HG02884 (cell line): ENCODE measurements at regions not wholly inside any gene's neighbourhood (a gene's known extent, or its start where the extent isn't known, plus 50 kb on each side); places are given as distances from the start of the nearest gene placed in this dataset.
A peak's percentile ranks its signal among the peaks of the same experiment; 100 is the strongest.

Experiments
- ATAC-seq: cut with Tn5 transposase; IDR thresholded peaks from one replicate; pipeline ENCODE4 v1.9.1; 2021; ENCODE audit warnings: mild to moderate bottlenecking, moderate library complexity; ENCODE audit not compliant: unreplicated experiment

GRCh38 chr3:87354398-87354797, 78.0 kb upstream of the POU1F1 start:
- no peak for ATAC-seq

DNA sequence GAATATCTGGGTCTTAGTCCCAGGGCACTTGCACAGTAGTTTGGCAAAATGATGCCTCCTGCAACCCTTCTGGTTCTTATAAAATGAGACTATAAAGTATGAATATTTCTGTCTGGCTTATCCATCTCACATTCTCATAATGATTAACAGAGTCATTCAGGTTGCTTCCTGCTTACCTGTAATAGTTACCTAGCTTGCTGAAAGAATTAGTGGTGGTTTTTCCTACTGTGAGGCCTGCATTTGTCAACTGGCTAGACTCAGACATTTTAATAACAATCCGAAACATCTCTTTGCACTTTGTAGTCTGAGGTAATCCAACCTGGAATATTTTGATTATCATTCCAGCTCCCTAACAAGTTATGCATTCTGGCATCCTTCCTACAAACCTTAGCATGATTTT, 75.6 kb upstream of the POU1F1 start:
- ATAC-seq, result no peak

- ATAC-seq, result peak; percentile 99
Measured at GRCh38 chr3:87350367-87351199, 74.2 kb upstream of the POU1F1 start.

DNA sequence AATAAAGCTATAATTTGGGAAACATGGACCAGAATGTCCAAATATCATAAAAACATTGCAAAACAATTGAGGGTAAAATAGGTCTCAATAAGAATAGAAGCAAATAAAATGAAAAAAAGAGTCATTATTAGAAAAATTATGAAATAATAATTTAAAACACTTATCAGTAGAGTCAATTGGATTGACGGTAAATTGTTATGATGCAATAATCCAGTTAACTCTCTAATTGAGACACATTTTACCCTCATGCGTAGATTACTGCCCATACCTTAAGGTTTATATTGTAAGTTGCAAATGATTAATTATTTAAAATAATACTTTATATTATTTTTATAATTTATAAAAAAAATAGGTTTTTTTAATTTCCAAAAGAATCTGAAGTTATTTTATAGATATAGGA, 73.4 kb upstream of the POU1F1 start:
- ATAC-seq, result no peak

DNA sequence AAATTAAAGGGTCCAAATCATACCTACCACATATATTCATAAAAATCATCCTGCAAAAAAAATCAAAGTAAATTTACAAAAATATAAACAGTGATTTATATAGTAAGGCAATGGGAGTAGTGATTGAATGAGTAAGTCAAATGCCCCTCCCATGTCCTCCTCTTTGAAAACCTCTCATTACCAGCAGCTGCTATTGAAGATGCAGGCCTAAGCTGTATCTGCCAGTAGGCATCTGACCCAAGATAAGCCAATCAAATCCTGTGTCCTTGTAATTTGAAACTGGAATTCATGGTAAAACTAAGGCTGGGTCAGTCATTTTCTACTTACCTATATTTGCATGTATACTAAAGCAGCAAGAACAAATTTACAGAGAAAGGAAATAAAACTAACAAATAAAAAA, 60.4 kb upstream of the POU1F1 start:
- ATAC-seq, result no peak

DNA sequence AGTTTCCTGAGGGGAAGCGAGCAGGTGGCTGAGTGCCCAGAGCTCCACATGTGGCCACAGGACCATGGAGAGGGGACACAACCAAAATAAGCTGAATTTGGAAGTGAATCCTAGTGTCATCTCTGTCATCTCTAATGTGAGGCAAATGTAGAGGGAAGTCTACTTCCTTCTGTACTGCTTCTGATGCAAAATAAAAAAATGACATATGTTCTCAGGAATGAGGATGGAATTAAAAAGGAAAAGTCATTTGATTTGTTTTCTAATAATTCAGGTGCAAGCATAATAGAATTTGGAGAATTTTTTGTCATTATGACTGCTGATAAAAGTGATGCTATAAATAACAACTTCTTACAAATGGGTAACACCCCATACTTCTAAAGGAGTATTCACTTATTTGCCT, 59.5 kb upstream of the POU1F1 start:
- no peak for ATAC-seq

DNA sequence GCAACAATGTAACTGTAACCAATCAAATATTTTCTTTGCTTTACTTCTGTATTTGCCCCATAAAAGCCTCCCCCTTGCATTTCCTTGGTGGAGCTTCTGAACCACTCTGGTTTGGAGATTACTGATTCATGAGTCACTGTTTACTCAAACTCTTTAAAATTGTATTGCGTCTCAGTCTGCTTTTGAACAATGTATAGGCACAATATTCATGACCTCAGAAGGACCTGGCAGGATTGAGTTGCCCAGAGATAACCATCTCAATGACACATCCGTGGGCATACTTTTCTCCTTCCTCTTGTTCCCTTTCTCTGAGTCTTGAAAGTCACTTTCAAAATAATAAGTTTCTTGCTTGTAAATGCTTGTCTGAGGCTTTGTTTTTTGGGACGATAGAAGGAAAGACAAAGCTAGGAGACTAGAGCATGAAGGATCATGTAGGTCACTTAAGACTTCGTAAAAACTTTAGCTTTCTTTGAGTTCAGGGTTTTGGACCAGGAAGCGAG, 57.1 kb upstream of the POU1F1 start:
- ATAC-seq, result no peak

DNA sequence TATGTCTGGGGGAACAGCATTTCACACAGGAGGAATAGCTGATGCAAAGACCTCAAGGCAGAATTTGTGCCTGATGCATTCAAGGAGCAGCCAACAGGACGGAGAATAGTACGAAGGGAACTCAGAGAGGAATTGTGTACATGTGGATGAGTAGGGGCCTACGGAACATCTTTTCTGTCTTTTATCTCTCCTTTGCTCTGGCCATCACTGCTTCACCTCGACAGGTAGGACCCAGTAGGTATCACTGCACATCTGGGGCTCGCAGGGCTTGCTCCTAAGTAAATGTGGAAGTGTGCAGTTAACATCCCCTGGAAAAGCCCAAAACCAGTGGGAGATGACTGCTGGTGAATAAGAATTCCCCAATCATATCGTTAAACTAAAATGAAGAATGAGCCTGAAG, 56.4 kb upstream of the POU1F1 start:
- ATAC-seq, result no peak

DNA sequence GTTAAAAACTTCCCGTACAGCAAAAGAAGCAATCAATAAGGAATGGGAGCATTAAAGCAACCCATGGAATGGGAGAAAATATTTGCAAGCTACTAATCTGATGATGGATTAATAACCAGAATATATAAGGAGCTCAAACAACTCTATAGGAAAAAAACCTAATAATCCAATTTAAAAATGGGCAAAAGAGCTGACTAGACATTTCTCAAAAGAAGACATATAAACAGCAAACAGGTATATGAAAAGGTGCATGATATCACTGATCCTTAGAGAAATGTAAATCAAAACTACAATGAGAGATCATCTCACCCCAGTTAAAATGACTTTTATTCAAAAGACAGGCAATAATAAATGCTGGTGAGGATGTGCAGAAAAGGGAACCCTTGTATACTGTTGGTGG, 52.7 kb upstream of the POU1F1 start:
- ATAC-seq, result no peak
